ENCODE measurements at regions not wholly inside any gene's neighbourhood (a gene's known extent, or its start where the extent isn't known, plus 50 kb on each side); places are given as distances from the start of the nearest gene placed in this dataset.

DNA sequence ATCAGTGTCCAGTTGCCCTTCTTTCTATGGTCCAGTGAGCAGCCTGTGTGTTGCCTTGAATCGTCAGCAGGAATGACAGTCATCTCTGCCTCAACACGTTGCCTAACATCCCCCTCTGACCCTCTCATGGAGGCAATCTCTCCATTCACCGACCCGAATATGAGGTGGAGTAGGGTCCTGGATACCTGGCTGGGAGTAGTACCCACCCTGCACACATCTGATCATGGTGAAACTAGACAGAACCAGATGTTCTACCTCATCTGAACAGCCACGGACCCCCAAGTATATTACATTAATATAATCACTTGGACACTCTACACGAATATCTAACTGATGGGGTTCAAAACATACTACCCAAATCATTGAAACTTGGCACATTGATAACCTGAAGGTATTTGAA is 77.0 kb upstream of the COL21A1 start:
- no peak overlapping the region for H3K27ac ChIP-seq (ENCODE audit: low read length)
- H3K27me3 ChIP-seq (ENCODE audit: control insufficient read depth, insufficient read depth, low read length) = no peaks in the 10 kb centered on the region
- no CpG with 5 or more reads among the region's 6 CpGs for WGBS (ENCODE audit: insufficient coverage, low lambda C conversion rate)
- H3K4me3 ChIP-seq (ENCODE audit: low read length) = no peak overlapping the region
- H3K36me3 ChIP-seq (ENCODE audit: control insufficient read depth, insufficient read depth, low read length) = no peaks in the 10 kb centered on the region
- H3K9me3 ChIP-seq (ENCODE audit: control insufficient read depth, low read depth, low read length) = no peaks in the 10 kb centered on the region
- no peak for DNase-seq
- H3K4me1 ChIP-seq (ENCODE audit: control insufficient read depth, insufficient read depth, low read length) = no peaks in the 10 kb centered on the region

DNA sequence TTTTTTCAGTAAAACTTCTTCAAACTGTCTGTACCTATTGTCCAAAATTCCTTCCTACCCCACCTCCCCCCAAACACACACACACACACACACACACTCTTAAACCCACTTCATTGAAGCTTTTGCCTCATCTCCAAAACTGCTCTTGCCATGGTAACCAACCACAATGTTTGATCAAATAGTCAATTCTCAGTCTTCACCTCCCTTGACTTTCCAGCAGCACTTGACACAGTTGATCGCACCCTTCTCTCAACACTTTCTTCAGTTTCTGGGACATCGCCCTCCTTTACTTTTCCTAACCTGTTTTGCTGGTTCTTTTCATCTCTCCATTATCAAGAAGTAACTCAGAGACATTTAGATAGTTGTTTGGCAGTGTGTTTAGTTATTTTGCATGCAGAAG is 71.5 kb upstream of the COL21A1 start:
- no peaks in the 10 kb centered on the region for H3K4me1 ChIP-seq (ENCODE audit: control insufficient read depth, insufficient read depth, low read length)
- H3K9me3 ChIP-seq (ENCODE audit: control insufficient read depth, low read depth, low read length) = no peaks in the 10 kb centered on the region
- H3K27me3 ChIP-seq (ENCODE audit: control insufficient read depth, insufficient read depth, low read length) = no peaks in the 10 kb centered on the region
- WGBS (ENCODE audit: insufficient coverage, low lambda C conversion rate) = 100% methylated on average over 2 of the region's 2 CpGs
- no peak overlapping the region for H3K27ac ChIP-seq (ENCODE audit: low read length)
- no peak overlapping the region for H3K4me3 ChIP-seq (ENCODE audit: low read length)
- no peaks in the 10 kb centered on the region for H3K36me3 ChIP-seq (ENCODE audit: control insufficient read depth, insufficient read depth, low read length)
- no peak for DNase-seq

DNA sequence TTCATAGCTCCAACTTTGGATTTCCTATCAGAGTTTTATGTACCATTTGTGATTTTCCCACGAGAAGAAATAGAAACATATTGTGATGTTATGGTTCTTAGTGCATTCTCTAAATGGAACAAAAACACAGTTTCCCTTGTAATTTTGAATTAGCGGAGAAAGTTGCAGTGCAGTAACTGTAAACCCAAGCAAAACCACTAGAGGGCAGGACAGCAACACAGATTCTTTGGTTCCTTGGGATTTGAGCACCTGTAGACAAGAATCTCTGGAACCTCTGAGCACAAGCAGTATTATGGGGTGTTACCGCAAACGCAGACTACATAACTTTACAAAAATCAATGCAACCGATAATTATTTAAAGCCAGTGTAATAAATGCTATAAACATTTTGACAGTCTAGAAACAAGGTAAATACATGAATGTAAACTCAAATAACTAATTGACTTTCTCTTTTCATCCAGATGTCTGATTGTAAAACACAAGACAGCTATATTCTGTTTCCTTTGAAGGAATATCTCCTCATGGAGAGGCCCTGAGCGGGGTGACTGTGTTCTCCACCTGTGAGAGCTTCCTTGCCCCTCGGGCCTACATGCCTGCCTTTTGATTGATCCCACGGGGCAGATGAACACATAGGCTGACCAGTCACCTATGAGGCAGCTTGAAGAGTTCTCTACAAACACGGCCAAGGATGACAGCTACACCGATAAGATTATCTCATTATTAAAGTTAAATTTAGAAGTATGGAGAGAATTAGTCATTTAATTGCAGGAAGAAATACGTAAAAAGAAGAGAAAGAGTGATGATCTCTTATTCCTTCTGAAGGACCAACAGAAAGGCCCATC is 67.5 kb upstream of the COL21A1 start:
- Histone ChIP-seq H3K27me3 (ENCODE audit: control insufficient read depth, insufficient read depth, low read length) (no peaks in the 10 kb centered on the region), H3K36me3 (ENCODE audit: control insufficient read depth, insufficient read depth, low read length) (no peaks in the 10 kb centered on the region), H3K4me1 (ENCODE audit: control insufficient read depth, insufficient read depth, low read length) (no peaks in the 10 kb centered on the region), H3K4me3 (ENCODE audit: low read length) (no peak overlapping the region), H3K9me3 (ENCODE audit: control insufficient read depth, low read depth, low read length) (no peaks in the 10 kb centered on the region), H3K27ac (ENCODE audit: low read length) (no peak overlapping the region)
- 83% methylated on average over 5 of the region's 11 CpGs for WGBS (ENCODE audit: insufficient coverage, low lambda C conversion rate)
- DNase-seq = peak in 1 of 2 donors; percentile 13

GRCh38 chr6:56311533-56312448 is 64.4 kb upstream of the COL21A1 start:
- Histone ChIP-seq H3K27ac (ENCODE audit: low read length) (no peak overlapping the region), H3K36me3 (ENCODE audit: control insufficient read depth, insufficient read depth, low read length) (no peaks in the 10 kb centered on the region), H3K4me1 (ENCODE audit: control insufficient read depth, insufficient read depth, low read length) (no peaks in the 10 kb centered on the region), H3K9me3 (ENCODE audit: control insufficient read depth, low read depth, low read length) (no peaks in the 10 kb centered on the region), H3K4me3 (ENCODE audit: low read length) (no peak overlapping the region), H3K27me3 (ENCODE audit: control insufficient read depth, insufficient read depth, low read length) (no peaks in the 10 kb centered on the region)
- DNase-seq = no peak
- WGBS (ENCODE audit: insufficient coverage, low lambda C conversion rate) = 62% methylated on average over 4 of the region's 5 CpGs

GRCh38 chr6:56311061-56311460 is 63.7 kb upstream of the COL21A1 start:
- no CpG with 5 or more reads among the region's 2 CpGs for WGBS (ENCODE audit: insufficient coverage, low lambda C conversion rate)

GRCh38 chr6:56310241-56310640 is 62.9 kb upstream of the COL21A1 start:
- no peaks in the 10 kb centered on the region for H3K9me3 ChIP-seq (ENCODE audit: control insufficient read depth, low read depth, low read length)
- no peak overlapping the region for H3K27ac ChIP-seq (ENCODE audit: low read length)
- H3K4me1 ChIP-seq (ENCODE audit: control insufficient read depth, insufficient read depth, low read length) = no peaks in the 10 kb centered on the region
- no peak for DNase-seq
- WGBS (ENCODE audit: insufficient coverage, low lambda C conversion rate) = no CpG with 5 or more reads among the region's 1 CpG
- no peak overlapping the region for H3K4me3 ChIP-seq (ENCODE audit: low read length)
- no peaks in the 10 kb centered on the region for H3K27me3 ChIP-seq (ENCODE audit: control insufficient read depth, insufficient read depth, low read length)
- no peaks in the 10 kb centered on the region for H3K36me3 ChIP-seq (ENCODE audit: control insufficient read depth, insufficient read depth, low read length)

More at GRCh38 chr6:56311061-56311460, 63.7 kb upstream of the COL21A1 start:
- H3K4me3 ChIP-seq (ENCODE audit: low read length) = no peak overlapping the region
- H3K27ac ChIP-seq (ENCODE audit: low read length) = no peak overlapping the region
- no peaks in the 10 kb centered on the region for H3K4me1 ChIP-seq (ENCODE audit: control insufficient read depth, insufficient read depth, low read length)
- no peaks in the 10 kb centered on the region for H3K27me3 ChIP-seq (ENCODE audit: control insufficient read depth, insufficient read depth, low read length)
- no peaks in the 10 kb centered on the region for H3K36me3 ChIP-seq (ENCODE audit: control insufficient read depth, insufficient read depth, low read length)
- no peaks in the 10 kb centered on the region for H3K9me3 ChIP-seq (ENCODE audit: control insufficient read depth, low read depth, low read length)
- no peak for DNase-seq

GRCh38 chr6:56299916-56300315 is 52.5 kb upstream of the COL21A1 start:
- WGBS (ENCODE audit: insufficient coverage, low lambda C conversion rate) = no CpG with 5 or more reads among the region's 1 CpG
- no peaks in the 10 kb centered on the region for H3K36me3 ChIP-seq (ENCODE audit: control insufficient read depth, insufficient read depth, low read length)
- no peaks in the 10 kb centered on the region for H3K4me1 ChIP-seq (ENCODE audit: control insufficient read depth, insufficient read depth, low read length)
- no peaks in the 10 kb centered on the region for H3K27me3 ChIP-seq (ENCODE audit: control insufficient read depth, insufficient read depth, low read length)
- H3K27ac ChIP-seq (ENCODE audit: low read length) = no peak overlapping the region
- H3K4me3 ChIP-seq (ENCODE audit: low read length) = no peak overlapping the region
- DNase-seq = no peak
- H3K9me3 ChIP-seq (ENCODE audit: control insufficient read depth, low read depth, low read length) = no peaks in the 10 kb centered on the region

DNA sequence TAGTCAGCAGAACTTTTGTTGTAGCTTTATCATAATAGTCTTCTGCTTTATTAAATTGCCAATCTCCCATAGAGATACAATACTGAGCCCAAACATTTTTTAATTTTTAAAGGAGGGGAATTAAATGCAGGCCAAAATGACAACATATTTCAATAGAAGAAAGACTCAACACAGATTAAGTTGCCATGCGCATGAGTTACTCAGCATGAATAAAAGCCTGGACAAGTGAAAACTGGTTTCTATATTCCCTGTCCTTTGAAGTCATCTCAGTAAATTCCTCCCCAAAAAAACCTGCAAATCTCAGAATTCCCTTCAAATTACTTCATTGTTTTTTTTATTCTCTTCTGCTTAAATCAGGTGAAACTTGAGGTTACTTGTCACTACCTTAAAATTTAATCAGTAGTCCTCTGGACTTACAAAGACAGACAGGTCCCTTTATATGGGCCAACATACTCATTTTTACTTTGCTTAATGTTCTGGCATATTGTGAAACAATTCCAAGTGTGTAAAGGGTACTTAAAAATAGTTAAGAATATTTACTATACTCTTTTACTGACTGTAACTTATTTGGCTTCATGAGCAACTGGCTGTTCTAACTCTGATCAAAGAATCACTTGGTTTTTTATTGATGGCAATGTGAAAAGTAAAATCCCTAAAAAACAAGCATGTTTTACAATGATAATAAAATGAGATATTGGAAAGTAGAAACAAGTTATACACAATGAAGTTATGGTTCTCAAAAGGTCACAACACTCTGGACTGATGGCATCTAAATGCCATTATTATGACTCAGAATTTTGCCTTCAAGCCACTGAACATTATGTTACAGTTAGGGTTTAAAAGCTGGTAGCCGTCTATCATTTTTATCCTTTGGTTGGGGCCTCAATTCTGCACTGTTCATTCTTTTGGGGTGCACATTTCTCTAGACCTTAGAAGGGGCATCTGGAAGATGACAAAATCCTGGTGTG is 49.9 kb upstream of the COL21A1 start:
- no CpG with 5 or more reads among the region's 2 CpGs for WGBS (ENCODE audit: insufficient coverage, low lambda C conversion rate)
- Histone ChIP-seq H3K27me3 (ENCODE audit: control insufficient read depth, insufficient read depth, low read length) (no peaks in the 10 kb centered on the region), H3K36me3 (ENCODE audit: control insufficient read depth, insufficient read depth, low read length) (no peaks in the 10 kb centered on the region), H3K4me1 (ENCODE audit: control insufficient read depth, insufficient read depth, low read length) (no peaks in the 10 kb centered on the region), H3K4me3 (ENCODE audit: low read length) (no peak overlapping the region), H3K9me3 (ENCODE audit: control insufficient read depth, low read depth, low read length) (no peaks in the 10 kb centered on the region), H3K27ac (ENCODE audit: low read length) (no peak overlapping the region)
- DNase-seq = no peak
